ENCODE measurements at regions not wholly inside any gene's neighbourhood (a gene's known extent, or its start where the extent isn't known, plus 50 kb on each side); places are given as distances from the start of the nearest gene placed in this dataset.
"Not testable (repeated sequence)": the region's sequence is repeated elsewhere in the genome, so short reads cannot be mapped to it uniquely, and the experiment has no call there.

DNA sequence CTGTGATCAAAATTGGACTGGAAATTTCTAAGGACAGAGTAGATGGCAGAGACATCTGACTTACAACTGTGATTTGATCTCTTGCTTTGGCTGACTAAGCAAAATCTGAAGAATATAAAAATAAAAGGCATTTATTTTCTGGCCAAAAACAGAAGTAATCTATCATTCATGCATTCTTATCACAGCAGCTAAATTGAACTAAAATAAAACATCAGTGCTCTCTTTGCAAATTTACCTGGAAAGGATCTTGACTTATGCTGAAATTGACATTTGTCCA is 81.4 kb upstream of the ZNF678 start (continued):
- TF ChIP-seq, protein P1, sequence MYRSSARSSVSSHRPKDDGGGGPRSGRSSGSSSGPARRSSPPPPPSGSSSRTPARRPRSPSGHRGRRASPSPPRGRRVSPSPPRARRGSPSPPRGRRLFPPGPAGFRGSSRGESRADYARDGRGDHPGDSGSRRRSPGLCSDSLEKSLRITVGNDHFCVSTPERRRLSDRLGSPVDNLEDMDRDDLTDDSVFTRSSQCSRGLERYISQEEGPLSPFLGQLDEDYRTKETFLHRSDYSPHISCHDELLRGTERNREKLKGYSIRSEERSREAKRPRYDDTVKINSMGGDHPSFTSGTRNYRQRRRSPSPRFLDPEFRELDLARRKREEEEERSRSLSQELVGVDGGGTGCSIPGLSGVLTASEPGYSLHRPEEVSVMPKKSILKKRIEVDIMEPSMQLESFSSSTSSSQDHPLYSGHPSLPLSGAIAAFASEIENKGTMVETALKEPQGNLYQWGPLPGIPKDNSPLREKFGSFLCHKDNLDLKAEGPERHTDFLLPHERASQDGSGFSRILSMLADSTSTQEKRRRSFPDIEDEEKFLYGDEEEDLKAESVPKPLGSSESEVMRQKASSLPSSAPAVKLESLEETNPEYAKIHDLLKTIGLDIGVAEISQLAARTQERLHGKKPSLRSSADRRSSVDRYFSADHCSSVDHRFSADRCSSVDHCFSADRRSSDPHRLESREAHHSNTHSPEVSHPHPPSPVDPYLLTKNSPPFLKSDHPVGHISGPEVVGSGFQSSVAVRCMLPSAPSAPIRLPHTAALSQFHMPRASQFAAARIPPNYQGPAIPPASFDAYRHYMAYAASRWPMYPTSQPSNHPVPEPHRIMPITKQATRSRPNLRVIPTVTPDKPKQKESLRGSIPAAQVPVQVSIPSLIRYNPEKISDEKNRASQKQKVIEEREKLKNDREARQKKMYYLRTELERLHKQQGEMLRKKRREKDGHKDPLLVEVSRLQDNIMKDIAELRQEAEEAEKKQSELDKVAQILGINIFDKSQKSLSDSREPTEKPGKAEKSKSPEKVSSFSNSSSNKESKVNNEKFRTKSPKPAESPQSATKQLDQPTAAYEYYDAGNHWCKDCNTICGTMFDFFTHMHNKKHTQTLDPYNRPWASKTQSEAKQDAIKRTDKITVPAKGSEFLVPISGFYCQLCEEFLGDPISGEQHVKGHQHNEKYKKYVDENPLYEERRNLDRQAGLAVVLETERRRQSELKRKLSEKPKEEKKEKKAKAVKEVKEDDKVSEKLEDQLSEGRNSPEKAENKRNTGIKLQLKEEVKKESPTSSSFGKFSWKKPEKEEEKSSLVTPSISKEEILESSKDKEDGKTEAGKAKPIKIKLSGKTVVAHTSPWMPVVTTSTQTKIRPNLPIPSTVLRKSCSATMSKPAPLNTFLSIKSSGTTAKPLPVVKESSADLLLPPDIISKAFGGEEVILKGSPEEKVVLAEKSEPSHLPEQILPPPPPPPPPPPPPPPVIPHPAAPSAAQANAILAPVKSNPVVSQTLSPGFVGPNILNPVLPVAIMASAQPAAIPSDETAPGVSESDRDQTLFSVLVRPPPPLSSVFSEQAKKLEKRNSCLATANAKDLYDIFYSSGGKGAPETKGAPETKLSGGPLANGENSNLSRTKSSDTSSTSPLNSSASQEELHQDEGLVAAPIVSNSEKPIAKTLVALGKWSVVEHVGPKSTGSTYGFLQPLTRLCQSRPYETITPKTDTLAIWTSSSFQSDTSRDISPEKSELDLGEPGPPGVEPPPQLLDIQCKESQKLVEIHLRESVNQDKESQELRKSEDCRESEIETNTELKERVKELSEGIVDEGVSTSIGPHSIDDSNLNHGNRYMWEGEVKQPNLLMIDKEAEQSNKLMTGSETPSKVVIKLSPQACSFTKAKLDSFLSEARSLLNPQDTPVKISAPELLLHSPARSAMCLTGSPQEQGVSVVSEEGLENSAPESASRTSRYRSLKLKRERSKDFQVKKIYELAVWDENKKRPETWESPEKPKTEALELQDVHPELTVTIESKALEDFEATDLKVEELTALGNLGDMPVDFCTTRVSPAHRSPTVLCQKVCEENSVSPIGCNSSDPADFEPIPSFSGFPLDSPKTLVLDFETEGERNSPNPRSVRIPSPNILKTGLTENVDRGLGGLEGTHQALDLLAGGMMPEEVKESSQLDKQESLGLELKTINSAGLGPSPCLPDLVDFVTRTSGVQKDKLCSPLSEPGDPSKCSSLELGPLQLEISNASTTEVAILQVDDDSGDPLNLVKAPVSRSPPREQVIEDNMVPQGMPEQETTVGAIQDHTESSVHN (IDR thresholded peaks at IDR 0.05; ENCODE audit: borderline replicate concordance in 1 of 2, low read depth in 1 of 2): no peak
- TF ChIP-seq SMAD1 (IDR thresholded peaks at IDR 0.05; ENCODE audit: low read depth, low read length, partially characterized antibody) (no peak), ZNF146 (CRISPR knock-in tag; IDR thresholded peaks at IDR 0.05; ENCODE audit: unreplicated experiment) (no peak)

DNA sequence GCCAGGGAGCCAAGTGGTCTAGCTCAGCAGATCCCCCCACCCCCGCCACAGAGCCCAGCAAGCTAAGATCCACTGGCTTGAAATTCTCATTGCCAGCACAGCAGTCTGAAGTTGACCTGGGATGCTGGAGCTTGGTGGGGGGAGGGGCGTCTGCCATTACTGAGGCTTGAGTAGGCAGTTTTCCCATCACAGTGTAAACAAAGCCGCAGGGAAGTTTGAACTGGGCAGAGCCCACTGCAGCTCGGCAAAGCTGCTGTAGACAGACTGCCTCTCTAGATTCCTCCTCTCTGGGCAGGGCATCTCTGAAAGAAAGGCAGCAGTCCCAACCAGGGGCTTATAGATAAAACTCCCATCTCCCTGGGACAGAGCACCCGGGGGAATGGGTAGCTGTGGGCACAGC is 89.3 kb upstream of the ZNF678 start:
- DNase-seq (ENCODE audit: extremely low read depth in 1 of 4, low spot score in 3 of 4); ATAC-seq; BruUV-seq (replicated peaks); H3K9ac ChIP-seq (ENCODE audit: insufficient read depth in 1 of 2, low read depth in 2 of 2, low read length in 2 of 2); H3K9me1 ChIP-seq (ENCODE audit: control insufficient read depth, insufficient read depth, low read length); FAIRE-seq; H3K4me3 ChIP-seq; H3K4me2 ChIP-seq (ENCODE audit: insufficient read depth, low read length); H3K4me1 ChIP-seq (replicated peaks in 1 of 2; ENCODE audit: control insufficient read depth in 2 of 2, insufficient read depth in 2 of 2, low read length in 2 of 2); H4K20me1 ChIP-seq (replicated peaks; ENCODE audit: control insufficient read depth, insufficient read depth, low read length); POLR2A ChIA-PET; H3K36me3 ChIP-seq (ENCODE audit: control insufficient read depth, insufficient read depth, low read length); H3K79me2 ChIP-seq (ENCODE audit: control insufficient read depth, insufficient read depth, low read length); CTCF ChIA-PET (ENCODE audit: low intra/inter-chr PET ratio); H3K27ac ChIP-seq (ENCODE audit: extremely low read depth, low read depth, low read length); intact Hi-C loops (cut with micrococcal nuclease); in situ Hi-C loops (cut with MboI); H3K27me3 ChIP-seq (ENCODE audit: control insufficient read depth in 2 of 2, insufficient read depth in 2 of 2, low read length in 2 of 2); H3K9me3 ChIP-seq (replicated peaks; ENCODE audit: control insufficient read depth, insufficient read depth, low read depth, low read length); H2AFZ ChIP-seq (ENCODE audit: low read depth, low read length): not testable (repeated sequence)
- WGBS (ENCODE audit: insufficient coverage, low coverage, missing lambda C conversion rate): 2% methylated on average over 5 of the region's 5 CpGs
